GM12865 (cell line): ENCODE measurements at regions not wholly inside any gene's neighbourhood (a gene's known extent, or its start where the extent isn't known, plus 50 kb on each side); places are given as distances from the start of the nearest gene placed in this dataset.

Experiments
- DNase-seq: peaks from one replicate; pipeline ENCODE4 v3.0.0; 2010; ENCODE audit warnings: low read depth
- H3K4me3 ChIP-seq: 2 replicates; pipeline ENCODE4 v1.5.1; 2011; ENCODE audit warnings: mild to moderate bottlenecking, low read depth, low read length, control low read depth
- CTCF ChIP-seq: IDR thresholded peaks from 2 replicates; pipeline ENCODE4 v1.5.1; 2011; ENCODE audit warnings: low read length, control low read depth, low read depth, inconsistent platforms; ENCODE audit not compliant: insufficient read depth; ENCODE audit errors: missing control alignments

- no peak for TF ChIP-seq CTCF
- DNase-seq: no peak
- H3K4me3 ChIP-seq: no peak overlapping the region
Measured at GRCh38 chr11:15568440-15568839, 453.7 kb downstream of the INSC start.

- TF ChIP-seq CTCF: no peak
- no peak for DNase-seq
- H3K4me3 ChIP-seq: no peak overlapping the region
Measured at GRCh38 chr11:15569305-15570025, 454.7 kb downstream of the INSC start.

- no peak overlapping the region for H3K4me3 ChIP-seq
- no peak for TF ChIP-seq CTCF
- DNase-seq: no peak
Measured at GRCh38 chr11:15575409-15575808, 460.7 kb downstream of the INSC start.

GRCh38 chr11:15576769-15577168 is 462.0 kb downstream of the INSC start:
- DNase-seq: no peak
- no peak for TF ChIP-seq CTCF
- H3K4me3 ChIP-seq: no peak overlapping the region

- no peak for DNase-seq
- no peak for TF ChIP-seq CTCF
- no peak overlapping the region for H3K4me3 ChIP-seq
Measured at GRCh38 chr11:15577519-15577918, 462.8 kb downstream of the INSC start.

- TF ChIP-seq CTCF: no peak
- no peak overlapping the region for H3K4me3 ChIP-seq
- no peak for DNase-seq
Measured at GRCh38 chr11:15579287-15580001, 464.7 kb downstream of the INSC start.
